NB4 (cell line): ENCODE measurements at regions not wholly inside any gene's neighbourhood (a gene's known extent, or its start where the extent isn't known, plus 50 kb on each side); places are given as distances from the start of the nearest gene placed in this dataset.

Experiments
- DNase-seq: peaks from one replicate; pipeline ENCODE4 v3.0.0; 2010; ENCODE audit warnings: low read depth
- H3K4me3 ChIP-seq: one replicate; pipeline ENCODE4 v1.5.1; 2011; ENCODE audit warnings: mild to moderate bottlenecking, low read depth, low read length, moderate library complexity
- MYC ChIP-seq: IDR thresholded peaks from 2 replicates; pipeline ENCODE4 v1.6.1; 2011; ENCODE audit warnings: low read depth, low read length
- POLR2A ChIP-seq: IDR thresholded peaks from 2 replicates; pipeline ENCODE4 v1.6.1; 2011; ENCODE audit warnings: mild to moderate bottlenecking; ENCODE audit not compliant: insufficient read length; ENCODE audit errors: extremely low read depth
- TF ChIP-seq, protein P1 (sequence below): IDR thresholded peaks from one replicate; pipeline ENCODE4 v1.5.1; 2012; ENCODE audit warnings: low read depth, low read length
- TF ChIP-seq, protein P2 (sequence below): IDR thresholded peaks from 2 replicates; pipeline ENCODE4 v1.6.1; 2011; ENCODE audit warnings: low read depth, low read length

DNA sequence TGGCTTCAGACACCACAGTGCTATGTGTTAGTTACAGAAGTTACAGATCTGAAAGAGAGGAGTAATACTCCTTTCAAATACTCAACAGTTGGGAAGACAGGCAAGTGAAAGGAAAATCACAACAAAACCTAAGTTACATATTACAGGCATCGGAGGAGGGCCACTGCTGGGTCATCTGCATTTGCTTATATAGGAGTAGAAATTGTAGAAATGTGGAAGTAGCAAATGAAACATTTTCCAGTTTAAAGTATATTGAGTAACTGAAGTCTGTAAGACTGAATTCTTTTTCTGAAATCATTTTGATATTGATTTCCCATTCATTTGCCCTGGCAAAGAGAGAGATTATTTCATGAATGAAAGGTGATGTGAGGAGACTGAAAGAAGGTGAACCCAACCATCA is 201.7 kb downstream of the SPRY1 start:
- TF ChIP-seq POLR2A = no peak
- H3K4me3 ChIP-seq = no peak overlapping the region
- no peak for DNase-seq

DNA sequence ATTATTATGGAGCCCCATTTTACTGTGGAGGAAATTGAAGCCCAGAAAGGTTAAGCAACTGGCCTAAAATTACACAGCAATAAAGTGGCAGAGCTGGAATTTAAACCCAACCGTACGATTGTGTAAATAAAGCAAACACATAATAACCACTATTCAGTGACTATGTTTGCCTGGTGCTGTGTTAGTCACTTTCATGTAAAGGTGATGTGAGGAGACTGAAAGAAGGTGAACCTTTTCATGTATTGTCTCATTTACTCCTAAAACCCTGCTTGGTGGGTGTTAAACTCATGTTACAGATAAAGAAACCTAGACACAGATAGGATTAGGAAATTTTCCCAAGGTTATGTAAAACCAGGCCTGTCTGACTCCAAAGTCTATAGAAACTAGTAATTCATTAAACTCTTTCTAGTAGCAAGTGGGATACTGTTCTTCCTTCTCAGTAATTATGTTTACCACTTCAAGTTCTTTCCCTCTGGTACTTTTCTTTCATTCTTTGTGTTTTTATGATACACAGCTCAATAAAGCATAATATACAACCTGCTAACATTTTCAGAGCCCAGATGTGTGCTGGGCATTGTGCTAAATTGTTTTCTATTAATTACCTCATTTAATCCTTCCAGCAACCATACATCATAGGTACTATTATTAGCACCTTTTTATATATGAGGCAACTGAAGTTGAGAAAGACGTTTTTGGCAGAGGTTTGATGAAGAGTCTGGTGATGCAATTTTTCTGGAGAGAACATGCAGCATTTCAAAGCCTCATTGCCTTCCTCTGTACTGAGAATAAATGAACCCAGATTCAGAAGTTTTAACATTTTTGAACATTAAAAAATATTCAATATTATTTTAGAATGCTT is 202.7 kb downstream of the SPRY1 start:
- TF ChIP-seq POLR2A = no peak
- no peak for TF ChIP-seq MYC
- TF ChIP-seq, protein P1, sequence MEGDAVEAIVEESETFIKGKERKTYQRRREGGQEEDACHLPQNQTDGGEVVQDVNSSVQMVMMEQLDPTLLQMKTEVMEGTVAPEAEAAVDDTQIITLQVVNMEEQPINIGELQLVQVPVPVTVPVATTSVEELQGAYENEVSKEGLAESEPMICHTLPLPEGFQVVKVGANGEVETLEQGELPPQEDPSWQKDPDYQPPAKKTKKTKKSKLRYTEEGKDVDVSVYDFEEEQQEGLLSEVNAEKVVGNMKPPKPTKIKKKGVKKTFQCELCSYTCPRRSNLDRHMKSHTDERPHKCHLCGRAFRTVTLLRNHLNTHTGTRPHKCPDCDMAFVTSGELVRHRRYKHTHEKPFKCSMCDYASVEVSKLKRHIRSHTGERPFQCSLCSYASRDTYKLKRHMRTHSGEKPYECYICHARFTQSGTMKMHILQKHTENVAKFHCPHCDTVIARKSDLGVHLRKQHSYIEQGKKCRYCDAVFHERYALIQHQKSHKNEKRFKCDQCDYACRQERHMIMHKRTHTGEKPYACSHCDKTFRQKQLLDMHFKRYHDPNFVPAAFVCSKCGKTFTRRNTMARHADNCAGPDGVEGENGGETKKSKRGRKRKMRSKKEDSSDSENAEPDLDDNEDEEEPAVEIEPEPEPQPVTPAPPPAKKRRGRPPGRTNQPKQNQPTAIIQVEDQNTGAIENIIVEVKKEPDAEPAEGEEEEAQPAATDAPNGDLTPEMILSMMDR = no peak
- TF ChIP-seq, protein P2, sequence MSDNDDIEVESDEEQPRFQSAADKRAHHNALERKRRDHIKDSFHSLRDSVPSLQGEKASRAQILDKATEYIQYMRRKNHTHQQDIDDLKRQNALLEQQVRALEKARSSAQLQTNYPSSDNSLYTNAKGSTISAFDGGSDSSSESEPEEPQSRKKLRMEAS = no peak
- DNase-seq = peak; percentile 84
- H3K4me3 ChIP-seq = no peak overlapping the region

DNA sequence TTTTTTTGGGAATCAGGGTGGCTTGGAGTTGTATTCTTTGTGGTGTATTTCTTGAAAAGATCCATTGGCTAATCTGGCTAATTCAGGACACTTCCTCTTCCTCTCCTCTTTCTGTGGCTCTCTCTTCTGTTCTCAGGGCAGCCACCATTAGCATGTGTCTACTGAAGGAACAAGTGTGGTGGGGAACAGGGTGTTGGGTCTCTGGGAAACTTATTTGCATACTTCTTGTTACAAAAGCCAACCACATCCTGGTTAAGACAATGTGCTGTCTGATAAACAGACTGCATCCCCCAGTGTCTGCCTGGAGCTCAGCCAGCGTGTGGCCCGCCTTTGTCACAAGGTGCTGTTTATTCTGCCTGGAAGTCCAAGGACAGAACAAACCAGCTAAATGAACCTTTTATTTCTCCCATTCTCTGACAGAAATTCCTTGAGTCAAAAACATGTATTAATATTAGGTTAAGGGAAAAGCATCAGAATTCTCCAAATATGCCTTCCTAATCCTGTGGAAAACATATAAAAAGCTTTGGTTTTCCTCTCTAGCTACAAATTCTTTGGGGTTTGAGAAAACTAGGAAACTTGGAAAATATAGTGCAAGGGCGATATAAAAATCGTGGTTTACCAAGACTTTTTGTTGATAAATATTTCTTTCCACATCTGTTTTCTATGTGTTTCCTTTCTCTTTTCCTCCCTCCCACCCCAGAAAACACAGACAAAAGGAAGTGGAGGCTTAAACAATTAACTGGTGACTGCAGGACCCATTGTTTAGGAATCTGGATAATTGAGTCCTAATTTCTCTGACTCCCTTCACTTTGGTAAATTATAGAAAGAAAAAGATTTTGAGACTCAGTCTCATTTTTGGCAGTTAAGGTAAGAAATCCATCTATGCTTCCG is 203.6 kb downstream of the SPRY1 start:
- TF ChIP-seq, protein P1 = no peak
- TF ChIP-seq POLR2A = peak; percentile 32
- TF ChIP-seq, protein P2 = peak; percentile 89
- TF ChIP-seq MYC = peak; percentile 90
- H3K4me3 ChIP-seq = peak overlapping the region; percentile 33
- DNase-seq = peak; percentile 97

DNA sequence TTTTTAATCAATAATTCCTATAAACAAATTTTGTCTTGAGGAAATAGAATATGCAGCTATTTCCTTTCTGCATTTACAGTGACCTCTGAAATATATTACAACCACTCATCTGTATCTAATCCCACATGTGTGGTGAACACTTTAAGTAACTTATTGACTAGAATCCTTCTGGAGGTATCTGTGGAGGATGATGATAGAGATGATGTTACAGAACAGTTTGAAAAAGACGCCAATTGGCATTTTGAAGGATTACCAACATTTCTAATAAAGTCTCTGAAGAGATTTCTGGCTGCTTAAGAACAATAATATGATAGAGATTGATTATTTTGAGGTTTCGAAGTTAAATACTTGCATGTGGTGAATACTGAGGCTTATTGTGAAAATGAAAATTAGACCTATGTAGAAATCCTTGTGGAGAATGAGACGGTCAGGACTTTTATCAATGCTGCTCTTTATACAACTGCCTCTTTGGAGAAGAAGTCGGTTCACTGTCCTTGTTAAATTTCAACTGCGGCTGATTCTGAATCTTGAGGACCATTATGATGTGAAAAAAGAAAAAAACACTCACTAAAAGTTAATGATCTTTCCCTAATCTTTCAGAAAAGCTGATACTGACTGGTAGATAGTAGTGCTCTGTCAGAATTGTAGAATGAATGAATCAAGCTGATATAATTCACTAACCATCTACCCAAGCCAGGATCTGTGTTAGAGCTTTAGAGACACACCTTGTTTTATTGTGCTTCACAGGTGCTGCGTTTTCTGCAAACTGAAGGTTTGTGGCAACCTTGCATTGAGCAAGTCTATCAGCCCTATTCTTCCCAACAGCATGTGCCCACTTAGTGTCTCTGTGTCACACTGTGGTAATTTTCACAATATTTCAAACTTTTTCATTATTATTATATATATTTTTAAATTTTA is 204.7 kb downstream of the SPRY1 start:
- no peak overlapping the region for H3K4me3 ChIP-seq
- TF ChIP-seq POLR2A = no peak
- TF ChIP-seq, protein P2 = no peak
- no peak for TF ChIP-seq MYC
- TF ChIP-seq, protein P1 = no peak
- DNase-seq = no peak

DNA sequence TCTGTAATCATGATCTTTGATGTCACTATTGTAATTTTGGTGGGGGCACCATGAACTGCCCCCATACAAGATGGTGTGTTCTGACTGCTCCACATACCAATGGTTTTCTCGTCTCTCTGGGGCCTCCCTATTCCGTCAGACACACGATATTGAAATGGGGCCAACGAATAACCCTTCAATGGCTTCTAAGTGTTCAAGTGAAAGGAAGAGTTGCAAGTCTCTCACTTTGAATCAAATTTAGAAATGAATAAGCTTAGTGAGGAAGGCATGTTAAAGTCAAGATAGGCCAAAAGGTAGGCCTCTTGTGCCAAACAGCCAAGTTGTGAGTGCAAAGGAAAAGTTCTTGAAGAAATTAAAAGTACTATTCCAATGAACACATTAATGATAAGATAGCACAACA is 205.4 kb downstream of the SPRY1 start:
- DNase-seq = no peak

More for the DNA sequence above, 205.4 kb downstream of the SPRY1 start:
- TF ChIP-seq, protein P1 = no peak
- TF ChIP-seq, protein P2 = no peak
- TF ChIP-seq MYC (no peak), POLR2A (no peak)
- no peak overlapping the region for H3K4me3 ChIP-seq
